C4-2B (cell line): ENCODE measurements at regions not wholly inside any gene's neighbourhood (a gene's known extent, or its start where the extent isn't known, plus 50 kb on each side); places are given as distances from the start of the nearest gene placed in this dataset.

ENCODE experiments used
- CTCF ChIP-seq: fragments of 450-650 bp; conservative IDR thresholded peaks from 2 replicates; pipeline ENCODE4 v1.5.1; 2017; ENCODE audit warnings: mild to moderate bottlenecking
- ZFX ChIP-seq: fragments of 450-650 bp; IDR thresholded peaks from 2 replicates; pipeline ENCODE4 v1.6.1; 2017

GRCh38 chr10:78831461-78831860 lies 237.3 kb upstream of the ZMIZ1 start:
- no peak for TF ChIP-seq CTCF
- no peak for TF ChIP-seq ZFX
